ENCODE measurements at regions not wholly inside any gene's neighbourhood (a gene's known extent, or its start where the extent isn't known, plus 50 kb on each side); places are given as distances from the start of the nearest gene placed in this dataset.

- Histone ChIP-seq H2AFZ (ENCODE audit: low read length) (no peak overlapping the region), H3K9me3 (ENCODE audit: insufficient read depth in 2 of 2, low read depth in 1 of 2, low read length in 1 of 2) (no peaks in the 10 kb centered on the region), H3K23me2 (ENCODE audit: low read depth, low read length) (no peaks in the 10 kb centered on the region), H3K14ac (ENCODE audit: insufficient read length) (no peak overlapping the region), H2AK5ac (ENCODE audit: low read depth, low read length) (no peak overlapping the region), H4K5ac (ENCODE audit: insufficient read length, low read depth, low read length) (no peak overlapping the region), H3K4me3 (ENCODE audit: extremely low read depth in 1 of 4, insufficient read depth in 2 of 4, low read depth in 3 of 4, low read length in 4 of 4) (no peak overlapping the region), H3K36me3 (ENCODE audit: control insufficient read depth in 2 of 4, insufficient read depth in 4 of 4, low read length in 3 of 4) (no peaks in the 10 kb centered on the region; a peak in 1 of 8 replicates), H3K56ac (replicated peaks; ENCODE audit: insufficient read length, low read depth, low read length) (no peak overlapping the region), H2BK15ac (ENCODE audit: low read length) (no peak overlapping the region), H3K27ac (ENCODE audit: low read depth, low read length) (no peak overlapping the region), H2BK12ac (ENCODE audit: low read depth, low read length) (no peak overlapping the region), H3K23ac (ENCODE audit: insufficient read length) (no peak overlapping the region), H4K8ac (ENCODE audit: extremely low read depth, insufficient read depth, low read length) (no peak overlapping the region), H2BK120ac (replicated peaks; ENCODE audit: low read depth, low read length) (no peak overlapping the region), H3K27me3 (replicated peaks in 1 of 4; ENCODE audit: control insufficient read depth in 3 of 4, extremely low read depth in 1 of 4, insufficient read depth in 3 of 4, low read length in 3 of 4) (no peaks in the 10 kb centered on the region), H3K4ac (replicated peaks; ENCODE audit: insufficient read length, low read depth, low read length) (no peak overlapping the region), H3K4me1 (replicated peaks in 1 of 4; ENCODE audit: control insufficient read depth in 3 of 4, insufficient read depth in 4 of 4, low read length in 3 of 4) (peaks cover 0 to 6% (median 0%) of the 10 kb centered on the region in 4 experiments; a peak in 1 of 7 replicates), H3K79me1 (ENCODE audit: low read depth, low read length) (no peaks in the 10 kb centered on the region), H4K20me1 (replicated peaks in 1 of 2; ENCODE audit: control insufficient read depth in 1 of 2, insufficient read depth in 2 of 2, low read length in 2 of 2) (no peaks in the 10 kb centered on the region), H3K4me2 (ENCODE audit: insufficient read depth in 1 of 2, low read depth in 2 of 2, low read length in 2 of 2) (no peak overlapping the region), H3K9ac (replicated peaks in 1 of 4; ENCODE audit: extremely low read depth in 1 of 4, low read depth in 3 of 4, low read length in 3 of 4) (no peak overlapping the region), H2BK5ac (ENCODE audit: low read depth, low read length) (no peak overlapping the region), H4K91ac (replicated peaks; ENCODE audit: insufficient read length, low read length) (no peak overlapping the region), H3K18ac (ENCODE audit: extremely low read depth, low read length) (no peak overlapping the region), H2BK20ac (ENCODE audit: low read length) (no peak overlapping the region), H3K79me2 (ENCODE audit: control insufficient read depth in 1 of 2, insufficient read depth in 2 of 2, low read length in 2 of 2) (no peaks in the 10 kb centered on the region)
- WGBS, 2 experiments (ENCODE audit: extremely low coverage in 1 of 2, insufficient coverage in 1 of 2, insufficient read length in 1 of 2, insufficient replicate concordance in 2 of 2, low coverage in 1 of 2, low lambda C conversion rate in 2 of 2, missing lambda C conversion rate in 1 of 2) = 89% methylated on average over 3 of the region's 3 CpGs; no CpG with 5 or more reads in 1 of the 2 experiments
- FAIRE-seq = no peak
- POLR2A ChIA-PET (ENCODE audit: partially characterized antibody) = no interaction called here
- DNase-seq (ENCODE audit: low read depth in 1 of 2, low spot score in 2 of 2) = no peak
- CTCF ChIA-PET (ENCODE audit: partially characterized antibody) = interaction anchor here (0.5 to 1.6 kb wide), 4 partner anchors 10 to 205 kb away, joined by 3 to 4 read pairs (median 4); no protein-coding TSS in a partner anchor
- TF ChIP-seq GTF2F1 (IDR thresholded peaks at IDR 0.05; ENCODE audit: borderline replicate concordance, low read depth, low read length) (no peak), SIN3A (conservative IDR thresholded peaks at IDR 0.05 in 1 of 2, IDR thresholded peaks at IDR 0.05 in 1 of 2; ENCODE audit: low read depth in 1 of 2, low read length in 2 of 2) (no peak), JUND (IDR thresholded peaks at IDR 0.05; ENCODE audit: low read length) (no peak), CEBPB (IDR thresholded peaks at IDR 0.05; ENCODE audit: low read depth, low read length) (no peak), RAD21 (IDR thresholded peaks at IDR 0.05 in 1 of 2, conservative IDR thresholded peaks at IDR 0.05 in 1 of 2; ENCODE audit: low read depth in 2 of 2, low read length in 2 of 2) (no peak), POLR2A (IDR thresholded peaks at IDR 0.05; ENCODE audit: control extremely low read depth in 1 of 2, low read depth in 2 of 2, low read length in 2 of 2) (no peak), CHD2 (IDR thresholded peaks at IDR 0.05; ENCODE audit: low read length) (no peak), HDAC2 (IDR thresholded peaks at IDR 0.05; ENCODE audit: borderline replicate concordance in 1 of 2, low read depth in 2 of 2, low read length in 2 of 2) (no peak), BCL11A (IDR thresholded peaks at IDR 0.05; ENCODE audit: low read depth in 2 of 2, low read length in 2 of 2) (no peak), TBP (IDR thresholded peaks at IDR 0.05; ENCODE audit: low read depth, low read length) (no peak), NRF1 (IDR thresholded peaks at IDR 0.05; ENCODE audit: low read depth, low read length) (no peak), CREB1 (IDR thresholded peaks at IDR 0.05) (no peak)
Observed at GRCh38 chr6:134435814-134436280, 117.9 kb upstream of the SGK1 start.
